ENCODE measurements at regions not wholly inside any gene's neighbourhood (a gene's known extent, or its start where the extent isn't known, plus 50 kb on each side); places are given as distances from the start of the nearest gene placed in this dataset.

DNA sequence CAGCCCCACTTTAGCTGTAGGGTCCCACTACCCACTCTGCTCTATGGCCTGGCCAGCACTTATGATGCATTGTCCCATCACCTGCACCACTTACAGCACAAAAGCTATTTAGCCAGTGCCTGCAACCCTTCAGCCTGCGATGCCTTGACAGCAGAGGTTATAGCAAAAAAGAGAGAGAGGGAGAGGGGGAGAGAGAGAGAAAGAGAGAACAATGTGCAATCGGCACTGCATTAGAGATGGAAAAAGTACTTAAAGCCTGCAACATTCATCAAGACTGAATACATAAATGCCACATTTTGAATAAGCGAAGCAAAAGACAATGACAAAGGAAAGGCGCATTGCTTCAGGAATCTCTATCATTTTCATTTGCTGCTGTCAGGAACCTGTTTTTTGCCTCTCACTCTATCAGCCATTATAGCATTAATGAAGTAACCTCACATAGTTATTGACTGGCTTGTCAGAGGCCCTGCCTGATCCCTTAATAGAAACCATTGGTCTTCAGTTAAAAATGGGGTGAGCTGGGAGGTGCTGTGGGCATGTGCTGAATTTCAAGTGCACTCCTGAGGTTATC, 833.1 kb downstream of the BCL11A start:
- no peak for ATAC-seq
- TF ChIP-seq, protein P1, sequence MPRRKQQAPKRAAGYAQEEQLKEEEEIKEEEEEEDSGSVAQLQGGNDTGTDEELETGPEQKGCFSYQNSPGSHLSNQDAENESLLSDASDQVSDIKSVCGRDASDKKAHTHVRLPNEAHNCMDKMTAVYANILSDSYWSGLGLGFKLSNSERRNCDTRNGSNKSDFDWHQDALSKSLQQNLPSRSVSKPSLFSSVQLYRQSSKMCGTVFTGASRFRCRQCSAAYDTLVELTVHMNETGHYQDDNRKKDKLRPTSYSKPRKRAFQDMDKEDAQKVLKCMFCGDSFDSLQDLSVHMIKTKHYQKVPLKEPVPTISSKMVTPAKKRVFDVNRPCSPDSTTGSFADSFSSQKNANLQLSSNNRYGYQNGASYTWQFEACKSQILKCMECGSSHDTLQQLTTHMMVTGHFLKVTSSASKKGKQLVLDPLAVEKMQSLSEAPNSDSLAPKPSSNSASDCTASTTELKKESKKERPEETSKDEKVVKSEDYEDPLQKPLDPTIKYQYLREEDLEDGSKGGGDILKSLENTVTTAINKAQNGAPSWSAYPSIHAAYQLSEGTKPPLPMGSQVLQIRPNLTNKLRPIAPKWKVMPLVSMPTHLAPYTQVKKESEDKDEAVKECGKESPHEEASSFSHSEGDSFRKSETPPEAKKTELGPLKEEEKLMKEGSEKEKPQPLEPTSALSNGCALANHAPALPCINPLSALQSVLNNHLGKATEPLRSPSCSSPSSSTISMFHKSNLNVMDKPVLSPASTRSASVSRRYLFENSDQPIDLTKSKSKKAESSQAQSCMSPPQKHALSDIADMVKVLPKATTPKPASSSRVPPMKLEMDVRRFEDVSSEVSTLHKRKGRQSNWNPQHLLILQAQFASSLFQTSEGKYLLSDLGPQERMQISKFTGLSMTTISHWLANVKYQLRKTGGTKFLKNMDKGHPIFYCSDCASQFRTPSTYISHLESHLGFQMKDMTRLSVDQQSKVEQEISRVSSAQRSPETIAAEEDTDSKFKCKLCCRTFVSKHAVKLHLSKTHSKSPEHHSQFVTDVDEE (CRISPR knock-in tag; IDR thresholded peaks at IDR 0.05): no peak
- TF ChIP-seq ARNTL (CRISPR knock-in tag; IDR thresholded peaks at IDR 0.05; ENCODE audit: borderline replicate concordance, low read depth): no peak
- no peak for TF ChIP-seq SNAI2 (CRISPR knock-in tag; IDR thresholded peaks at IDR 0.05)
- TF ChIP-seq ZNF8 (CRISPR knock-in tag; IDR thresholded peaks at IDR 0.05): no peak
- no peak for TF ChIP-seq CSDC2 (CRISPR knock-in tag; IDR thresholded peaks at IDR 0.05)
- no peak for TF ChIP-seq OSR1 (CRISPR knock-in tag; IDR thresholded peaks at IDR 0.05)
- TF ChIP-seq CREB5 (CRISPR knock-in tag; IDR thresholded peaks at IDR 0.05; ENCODE audit: low read depth): no peak
- TF ChIP-seq ZNF565 (CRISPR knock-in tag; conservative IDR thresholded peaks at IDR 0.05; ENCODE audit: low read depth): no peak
- no peak for TF ChIP-seq TOX (CRISPR knock-in tag; IDR thresholded peaks at IDR 0.05; ENCODE audit: borderline replicate concordance)
- TF ChIP-seq ESRRG (CRISPR knock-in tag; IDR thresholded peaks at IDR 0.05): no peak
- no peak for TF ChIP-seq ZFP30 (CRISPR knock-in tag; IDR thresholded peaks at IDR 0.05)
- no peak for TF ChIP-seq PPARA (CRISPR knock-in tag; IDR thresholded peaks at IDR 0.05; ENCODE audit: borderline replicate concordance)
- TF ChIP-seq TCF4 (CRISPR knock-in tag; IDR thresholded peaks at IDR 0.05; ENCODE audit: borderline replicate concordance): no peak
- TF ChIP-seq ZC3H10 (CRISPR knock-in tag; IDR thresholded peaks at IDR 0.05): no peak
- TF ChIP-seq, protein P2, sequence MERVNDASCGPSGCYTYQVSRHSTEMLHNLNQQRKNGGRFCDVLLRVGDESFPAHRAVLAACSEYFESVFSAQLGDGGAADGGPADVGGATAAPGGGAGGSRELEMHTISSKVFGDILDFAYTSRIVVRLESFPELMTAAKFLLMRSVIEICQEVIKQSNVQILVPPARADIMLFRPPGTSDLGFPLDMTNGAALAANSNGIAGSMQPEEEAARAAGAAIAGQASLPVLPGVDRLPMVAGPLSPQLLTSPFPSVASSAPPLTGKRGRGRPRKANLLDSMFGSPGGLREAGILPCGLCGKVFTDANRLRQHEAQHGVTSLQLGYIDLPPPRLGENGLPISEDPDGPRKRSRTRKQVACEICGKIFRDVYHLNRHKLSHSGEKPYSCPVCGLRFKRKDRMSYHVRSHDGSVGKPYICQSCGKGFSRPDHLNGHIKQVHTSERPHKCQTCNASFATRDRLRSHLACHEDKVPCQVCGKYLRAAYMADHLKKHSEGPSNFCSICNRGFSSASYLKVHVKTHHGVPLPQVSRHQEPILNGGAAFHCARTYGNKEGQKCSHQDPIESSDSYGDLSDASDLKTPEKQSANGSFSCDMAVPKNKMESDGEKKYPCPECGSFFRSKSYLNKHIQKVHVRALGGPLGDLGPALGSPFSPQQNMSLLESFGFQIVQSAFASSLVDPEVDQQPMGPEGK (CRISPR knock-in tag; IDR thresholded peaks at IDR 0.05; ENCODE audit: borderline replicate concordance): no peak

- TF ChIP-seq, protein P2 (CRISPR knock-in tag; IDR thresholded peaks at IDR 0.05; ENCODE audit: borderline replicate concordance): no peak
- no peak for TF ChIP-seq ZC3H10 (CRISPR knock-in tag; IDR thresholded peaks at IDR 0.05)
- TF ChIP-seq ZNF565 (CRISPR knock-in tag; conservative IDR thresholded peaks at IDR 0.05; ENCODE audit: low read depth): no peak
- no peak for TF ChIP-seq SNAI2 (CRISPR knock-in tag; IDR thresholded peaks at IDR 0.05)
- no peak for TF ChIP-seq PPARA (CRISPR knock-in tag; IDR thresholded peaks at IDR 0.05; ENCODE audit: borderline replicate concordance)
- no peak for TF ChIP-seq CREB5 (CRISPR knock-in tag; IDR thresholded peaks at IDR 0.05; ENCODE audit: low read depth)
- TF ChIP-seq CSRNP3 (CRISPR knock-in tag; IDR thresholded peaks at IDR 0.05): no peak
- TF ChIP-seq ZNF70 (CRISPR knock-in tag; IDR thresholded peaks at IDR 0.05): no peak
- no peak for TF ChIP-seq BACH2 (CRISPR knock-in tag; IDR thresholded peaks at IDR 0.05; ENCODE audit: borderline replicate concordance)
- TF ChIP-seq CSDC2 (CRISPR knock-in tag; IDR thresholded peaks at IDR 0.05): no peak
- TF ChIP-seq, protein P3, sequence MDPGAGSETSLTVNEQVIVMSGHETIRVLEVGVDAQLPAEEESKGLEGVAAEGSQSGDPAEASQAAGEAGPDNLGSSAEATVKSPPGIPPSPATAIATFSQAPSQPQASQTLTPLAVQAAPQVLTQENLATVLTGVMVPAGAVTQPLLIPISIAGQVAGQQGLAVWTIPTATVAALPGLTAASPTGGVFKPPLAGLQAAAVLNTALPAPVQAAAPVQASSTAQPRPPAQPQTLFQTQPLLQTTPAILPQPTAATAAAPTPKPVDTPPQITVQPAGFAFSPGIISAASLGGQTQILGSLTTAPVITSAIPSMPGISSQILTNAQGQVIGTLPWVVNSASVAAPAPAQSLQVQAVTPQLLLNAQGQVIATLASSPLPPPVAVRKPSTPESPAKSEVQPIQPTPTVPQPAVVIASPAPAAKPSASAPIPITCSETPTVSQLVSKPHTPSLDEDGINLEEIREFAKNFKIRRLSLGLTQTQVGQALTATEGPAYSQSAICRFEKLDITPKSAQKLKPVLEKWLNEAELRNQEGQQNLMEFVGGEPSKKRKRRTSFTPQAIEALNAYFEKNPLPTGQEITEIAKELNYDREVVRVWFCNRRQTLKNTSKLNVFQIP (CRISPR knock-in tag; IDR thresholded peaks at IDR 0.05; ENCODE audit: borderline replicate concordance, low read depth): no peak
- no peak for TF ChIP-seq OSR1 (CRISPR knock-in tag; IDR thresholded peaks at IDR 0.05)
- TF ChIP-seq ZNF8 (CRISPR knock-in tag; IDR thresholded peaks at IDR 0.05): no peak
- no peak for ATAC-seq
Measured at GRCh38 chr2:59713577-59713976, 839.9 kb downstream of the BCL11A start.
